NCI-H2196 (cell line): ENCODE measurements at regions not wholly inside any gene's neighbourhood (a gene's known extent, or its start where the extent isn't known, plus 50 kb on each side); places are given as distances from the start of the nearest gene placed in this dataset.
"Not testable (repeated sequence)": the region's sequence is repeated elsewhere in the genome, so short reads cannot be mapped to it uniquely, and the experiment has no call there.

Experiments
- DNase-seq: peaks from one replicate; lab custom pipeline; 2025; ENCODE audit not compliant: unreplicated experiment; lab: John Stamatoyannopoulos, UW

- DNase-seq, result no peak
Measured at GRCh38 chr3:59506191-59506590, 456.4 kb upstream of the CFAP20DC start.

DNA sequence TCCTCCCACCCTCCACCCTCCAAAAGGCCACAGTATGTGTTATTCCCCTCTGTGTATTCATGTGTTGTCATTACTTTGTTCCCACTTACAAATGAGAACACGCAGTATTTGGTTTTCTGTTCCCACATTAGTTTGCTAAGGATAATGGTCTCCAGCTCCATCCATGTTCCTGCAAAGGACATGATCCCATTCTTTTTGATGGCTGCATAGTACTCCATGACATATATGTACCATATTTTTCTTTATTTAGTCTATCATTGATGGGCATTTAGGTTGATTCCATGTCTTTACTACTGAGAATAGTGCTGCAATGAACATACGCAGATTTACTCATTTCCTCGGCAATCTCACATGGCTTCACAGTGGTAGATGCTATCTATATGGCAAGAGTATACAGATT, 453.6 kb upstream of the CFAP20DC start:
- no peak for DNase-seq

GRCh38 chr3:59502806-59503205, 453.0 kb upstream of the CFAP20DC start:
- no peak for DNase-seq

DNA sequence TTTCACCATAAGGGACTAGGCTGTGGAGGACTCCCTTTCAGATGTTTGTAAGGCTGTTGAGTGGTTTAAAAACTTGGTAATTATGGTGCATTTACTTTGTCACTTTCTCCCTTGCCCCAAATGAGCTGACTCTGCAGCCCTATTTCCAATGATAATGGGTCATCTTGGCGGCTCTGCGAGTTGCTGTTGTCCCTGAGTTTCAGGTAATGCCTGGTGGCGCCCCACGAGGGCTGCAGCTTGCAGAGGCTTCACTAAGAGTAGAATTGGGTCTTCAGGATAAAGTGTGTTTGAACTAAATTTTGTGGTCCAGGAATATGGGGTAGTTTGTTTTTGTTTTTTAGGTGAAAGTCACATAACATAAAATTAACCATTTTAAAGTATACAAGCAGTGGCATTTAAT, 450.1 kb upstream of the CFAP20DC start:
- no peak for DNase-seq

DNA sequence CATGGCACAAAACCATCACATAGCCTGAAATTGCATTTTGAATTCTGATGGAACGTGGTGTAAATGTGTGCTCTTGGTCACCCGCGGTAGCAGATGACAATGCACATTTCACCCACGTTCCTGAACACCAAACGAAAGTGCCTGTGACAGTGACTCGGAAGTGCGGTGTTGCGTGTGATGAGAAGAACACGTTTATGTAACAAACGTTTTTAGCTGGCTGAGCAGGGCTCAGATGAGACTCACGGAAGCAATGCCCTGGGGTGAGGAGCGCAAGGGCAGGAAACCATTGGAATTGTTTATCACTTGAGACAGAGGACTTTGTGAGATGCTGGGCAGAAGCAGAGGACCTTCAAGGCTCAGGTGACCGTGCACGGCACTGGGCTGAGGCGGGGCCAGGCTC, 449.2 kb upstream of the CFAP20DC start:
- no peak for DNase-seq

- DNase-seq, result no peak
Measured at GRCh38 chr3:59496250-59496649, 446.4 kb upstream of the CFAP20DC start.

DNA sequence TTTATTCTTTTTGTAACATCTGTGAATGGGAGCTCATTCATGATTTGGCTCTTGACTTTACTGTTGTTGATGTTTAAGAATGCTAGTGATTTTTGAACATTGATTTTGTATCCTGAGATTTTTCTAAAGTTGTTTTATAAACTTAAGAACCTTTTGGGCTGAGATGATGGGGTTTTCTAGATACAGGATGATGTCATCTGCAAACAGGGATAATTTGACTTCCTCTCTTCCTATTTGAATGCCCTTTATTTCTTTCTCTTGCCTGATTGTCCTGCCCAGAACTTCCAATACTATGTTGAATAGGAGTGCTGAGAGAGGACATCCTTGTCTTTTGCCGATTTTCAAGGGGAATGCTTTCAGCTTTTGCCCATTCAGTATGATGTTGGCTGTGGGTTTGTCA, 445.1 kb upstream of the CFAP20DC start:
- DNase-seq, result not testable (repeated sequence)

GRCh38 chr3:59486520-59486919, 436.7 kb upstream of the CFAP20DC start:
- DNase-seq, result no peak

- DNase-seq, result no peak
Measured at GRCh38 chr3:59483191-59483590, 433.4 kb upstream of the CFAP20DC start.

DNA sequence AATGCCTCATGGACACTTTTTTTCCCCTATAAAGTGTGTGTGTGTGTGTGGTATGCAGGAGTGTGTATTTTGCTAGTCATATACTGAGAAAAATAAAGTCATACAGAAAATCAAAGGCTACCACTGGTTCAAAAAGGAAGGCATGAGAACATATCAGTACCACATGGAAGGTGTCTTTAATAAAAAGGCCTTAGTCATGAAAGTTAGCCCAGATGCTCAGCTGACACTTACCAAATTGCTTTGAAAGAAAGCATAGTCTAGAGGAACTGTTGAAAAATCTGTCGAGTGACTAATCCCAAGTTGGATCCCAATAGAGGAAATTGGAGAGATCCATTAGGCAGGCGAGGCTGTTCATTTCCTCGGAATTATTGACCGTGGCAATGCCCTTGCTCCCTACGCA, 432.9 kb upstream of the CFAP20DC start:
- no peak for DNase-seq

DNA sequence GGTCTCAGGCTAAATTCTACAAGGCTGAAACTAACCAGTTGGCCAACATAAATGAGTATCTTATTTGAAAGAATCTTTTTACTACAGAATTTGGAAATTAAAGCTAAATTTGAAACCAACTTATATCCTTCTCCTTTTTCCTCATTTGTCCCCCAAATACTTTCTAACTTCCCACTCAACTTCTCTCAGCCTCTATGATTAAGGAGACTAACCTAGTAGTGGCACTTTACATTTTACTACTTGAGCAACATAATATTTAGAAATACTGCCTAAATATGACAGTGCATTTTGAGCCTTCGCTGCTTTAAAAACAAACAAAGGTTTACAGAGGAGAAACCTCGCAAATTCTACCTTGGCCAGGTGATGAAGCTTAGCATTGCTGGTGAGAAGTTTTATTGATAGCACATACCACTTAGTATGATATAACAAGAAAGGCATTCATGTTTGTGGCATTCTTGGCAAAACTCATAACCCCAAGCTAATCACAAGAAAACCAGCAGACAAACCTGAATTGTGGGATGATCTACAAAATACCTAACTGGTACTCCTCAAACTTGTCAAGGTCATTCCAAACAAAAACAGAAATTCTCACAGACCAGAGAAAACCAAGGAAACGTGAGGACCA, 432.1 kb upstream of the CFAP20DC start:
- no peak for DNase-seq

DNA sequence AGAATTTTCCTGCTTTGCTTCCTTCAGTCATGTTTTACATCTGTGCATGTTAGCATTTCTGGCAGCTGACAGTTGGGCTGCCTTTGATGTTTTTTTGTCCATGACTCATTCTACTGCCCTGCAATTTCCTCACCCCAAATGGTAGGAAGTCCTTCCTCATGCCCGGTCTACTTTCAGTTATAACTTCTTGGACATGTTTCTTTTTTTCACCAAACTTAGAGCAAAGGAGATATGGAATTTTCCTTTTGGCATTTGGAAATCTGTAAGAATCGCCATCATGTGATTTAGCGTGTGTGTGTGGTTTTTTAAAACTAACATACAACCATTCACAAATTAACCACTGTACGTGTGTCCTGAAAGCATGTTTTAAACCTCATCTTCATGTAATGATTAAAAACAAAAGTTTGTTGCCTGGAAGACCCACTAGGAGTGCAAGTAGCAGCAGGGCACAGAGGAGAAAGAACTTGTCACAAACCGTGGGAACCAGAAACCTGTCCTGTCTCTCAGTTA, 430.7 kb upstream of the CFAP20DC start:
- DNase-seq, result no peak

- DNase-seq, result no peak
Measured at GRCh38 chr3:59473636-59474035, 423.8 kb upstream of the CFAP20DC start.

DNA sequence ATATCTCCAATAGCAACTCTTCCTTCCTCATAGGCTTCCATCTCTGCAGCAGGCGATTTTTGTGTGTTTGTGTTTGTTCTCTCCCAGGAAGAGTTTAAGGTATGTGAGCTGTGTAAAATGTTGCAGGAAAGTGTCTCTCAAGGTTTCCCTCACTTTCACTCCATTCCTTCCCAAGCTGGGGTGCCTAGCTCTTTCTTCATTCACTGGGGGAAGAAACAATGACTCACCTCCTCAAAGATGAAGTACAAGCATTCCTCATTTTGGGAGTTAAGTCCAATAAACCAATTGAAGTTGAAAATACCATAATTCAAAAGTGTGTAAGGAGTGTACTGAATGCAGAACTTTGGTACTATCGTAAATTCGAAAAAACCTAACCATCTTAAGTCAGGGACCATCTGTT, 422.7 kb upstream of the CFAP20DC start:
- no peak for DNase-seq

DNA sequence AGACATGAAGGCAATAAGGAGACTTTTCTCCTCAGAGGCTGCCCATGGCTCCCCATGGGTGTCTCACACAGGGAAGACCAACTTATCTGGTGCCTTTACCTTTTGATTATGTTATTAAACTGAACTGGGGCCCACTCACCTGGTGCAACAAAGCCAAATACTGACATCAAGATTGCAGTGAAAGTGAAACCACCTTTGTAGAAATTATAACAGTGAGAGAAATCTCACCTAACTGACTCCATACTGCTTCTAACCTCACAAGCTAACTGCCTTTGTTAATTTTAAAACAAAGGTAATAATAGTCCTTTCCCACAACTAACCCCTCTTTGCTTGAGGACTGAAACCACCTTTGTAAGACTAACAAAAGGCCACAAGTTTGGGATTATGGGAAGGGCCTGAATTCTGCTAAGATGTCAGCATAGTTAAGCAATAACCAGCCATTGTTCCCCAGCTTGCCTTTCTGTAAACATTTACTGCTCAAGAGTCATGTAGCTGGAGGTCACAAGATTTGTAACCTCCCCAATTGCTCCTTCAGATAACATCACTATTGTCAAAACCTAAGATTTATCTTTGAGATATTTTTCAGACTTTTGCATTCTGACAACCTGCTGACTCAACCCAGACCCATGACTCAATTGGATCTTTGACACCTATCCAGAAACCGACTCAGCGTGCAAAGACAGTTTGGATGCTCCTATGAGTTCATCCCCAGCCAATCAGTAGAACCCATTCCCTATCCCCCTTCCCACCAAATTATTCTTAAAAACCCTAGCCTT, 420.3 kb upstream of the CFAP20DC start:
- DNase-seq, result no peak

- DNase-seq, result no peak
Measured at GRCh38 chr3:59467476-59467875, 417.7 kb upstream of the CFAP20DC start.

DNA sequence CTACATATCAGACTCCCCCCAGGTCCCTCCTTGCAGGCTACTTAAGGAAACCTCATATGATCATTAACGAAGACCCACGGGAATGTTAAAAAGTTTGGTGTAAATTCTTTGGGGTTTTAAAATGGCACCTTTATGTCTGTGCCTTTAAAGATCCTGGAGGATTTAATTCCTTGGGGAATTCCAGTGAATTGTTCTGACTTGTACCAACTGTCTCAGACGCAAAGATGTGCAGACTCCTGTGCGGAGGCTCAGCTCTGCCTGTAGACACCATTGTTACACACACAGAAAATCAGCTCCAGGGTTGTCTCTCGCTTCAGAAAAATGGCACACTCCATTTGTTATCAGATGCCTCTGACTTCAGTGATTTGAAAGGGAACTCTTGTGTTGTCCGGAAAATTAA, 414.4 kb upstream of the CFAP20DC start:
- no peak for DNase-seq

DNA sequence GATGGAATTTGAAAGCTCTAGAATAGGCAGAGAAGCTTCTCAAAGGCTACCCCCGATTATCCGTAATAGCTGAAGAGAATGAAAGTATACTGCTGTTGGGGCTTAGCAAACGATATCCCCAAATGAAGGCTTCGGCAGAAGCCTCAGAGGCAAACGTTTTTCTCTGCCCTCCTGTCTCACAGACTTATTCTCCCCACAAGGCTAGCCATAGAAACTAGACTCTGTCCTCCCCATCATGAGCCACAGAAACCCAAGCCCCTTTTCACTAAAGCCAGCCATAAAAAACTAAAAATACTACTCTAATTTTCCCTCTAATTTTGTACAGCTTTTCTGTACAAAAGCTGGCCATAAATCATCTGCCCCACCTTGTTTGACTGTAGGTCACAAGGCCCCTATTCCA, 413.4 kb upstream of the CFAP20DC start:
- no peak for DNase-seq

DNA sequence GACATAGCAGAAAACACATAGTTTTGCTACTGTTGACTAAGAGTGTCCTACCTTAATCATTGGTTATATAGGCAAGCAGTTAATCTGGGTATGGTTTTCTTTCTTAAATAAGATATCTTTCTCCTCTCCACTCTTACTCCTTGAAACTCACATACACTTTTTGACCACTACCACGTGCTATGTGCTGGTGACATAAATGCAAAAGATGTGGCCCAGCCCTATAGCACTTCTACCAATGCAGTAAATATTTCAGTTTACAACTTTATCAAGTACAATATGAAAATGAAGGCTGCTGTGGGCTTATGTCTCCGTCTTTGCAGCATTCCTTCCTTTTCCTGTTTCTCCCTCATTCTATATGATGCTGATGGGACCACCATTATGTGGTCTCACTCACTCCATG, 410.2 kb upstream of the CFAP20DC start:
- DNase-seq, result no peak

DNA sequence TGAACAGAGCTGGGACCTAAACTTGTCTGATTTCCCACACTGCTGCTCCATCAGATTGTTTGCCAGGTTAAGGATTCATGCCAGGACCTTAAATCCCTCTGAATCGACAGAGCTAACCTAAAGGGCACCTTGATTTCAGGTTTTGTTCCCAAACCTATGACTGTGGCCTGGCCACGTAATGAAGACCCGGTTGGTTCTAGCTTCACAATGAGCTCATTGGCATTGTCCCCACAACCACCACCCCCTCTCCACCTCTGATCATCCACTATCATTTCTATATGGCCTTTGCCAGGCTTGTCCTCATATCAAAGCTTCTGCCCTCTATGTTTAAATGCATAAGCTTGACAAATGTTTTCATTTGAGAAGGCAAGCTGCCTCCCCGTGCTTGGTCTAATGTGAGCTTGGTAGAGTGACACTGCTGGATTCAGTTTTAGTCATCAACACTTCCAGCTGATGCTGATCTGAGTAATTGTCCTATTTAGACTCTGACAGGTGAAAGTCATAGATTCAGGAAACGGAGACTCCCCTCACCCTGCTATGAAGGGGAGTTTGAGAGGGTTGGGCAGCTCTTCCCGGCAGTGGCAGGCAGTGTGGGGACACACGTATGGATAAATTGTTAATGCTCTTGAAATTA, 407.1 kb upstream of the CFAP20DC start:
- DNase-seq, result no peak

DNA sequence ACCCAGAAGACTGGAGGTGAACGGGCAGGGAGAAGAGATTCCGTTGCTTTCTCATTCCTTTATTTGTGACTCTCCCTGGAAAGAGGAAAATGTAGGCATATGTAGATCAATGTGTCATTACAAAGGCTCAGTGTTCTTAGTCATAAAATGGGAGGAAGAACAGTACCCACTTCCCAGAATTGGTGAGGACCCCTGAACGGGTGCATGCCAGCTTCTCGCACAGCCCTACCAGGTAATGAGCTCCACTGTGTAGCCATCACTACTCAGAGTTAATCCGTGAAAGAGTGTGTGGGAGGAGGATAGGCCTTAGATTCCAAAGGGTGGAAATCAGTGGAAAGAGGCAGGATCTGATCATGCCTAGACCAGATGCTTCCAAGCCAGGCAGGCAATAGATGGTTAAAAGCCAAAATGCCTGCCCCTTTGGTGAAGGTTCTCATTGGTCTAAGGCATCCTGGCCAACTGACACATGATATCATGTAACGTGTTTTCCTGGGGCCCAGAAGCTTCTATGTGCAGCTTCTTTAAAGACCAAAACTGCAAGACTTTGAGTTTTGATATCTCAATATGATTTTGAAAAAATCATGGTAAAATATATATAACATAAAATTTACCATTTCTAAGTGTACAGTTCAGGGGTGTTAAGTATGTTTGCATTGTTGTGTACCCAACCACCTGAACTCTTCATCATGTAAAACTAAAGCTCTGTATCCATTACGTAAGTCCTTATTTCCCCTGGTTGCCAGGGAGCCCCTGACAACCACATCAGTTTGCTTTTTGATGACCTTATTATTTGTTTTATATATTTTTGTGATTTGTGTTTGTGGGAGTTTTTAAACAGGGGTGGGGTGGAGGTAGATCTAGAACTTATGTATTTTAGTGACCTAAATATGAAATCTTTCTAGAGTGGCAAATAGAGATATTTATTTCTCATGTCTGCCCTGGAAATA, 402.2 kb upstream of the CFAP20DC start:
- peak; percentile 5 for DNase-seq
